ENCODE measurements at regions not wholly inside any gene's neighbourhood (a gene's known extent, or its start where the extent isn't known, plus 50 kb on each side); places are given as distances from the start of the nearest gene placed in this dataset.

GRCh38 chr14:82911930-82912329 lies 1378.3 kb upstream of the SEL1L start:
- TF ChIP-seq, protein P1, sequence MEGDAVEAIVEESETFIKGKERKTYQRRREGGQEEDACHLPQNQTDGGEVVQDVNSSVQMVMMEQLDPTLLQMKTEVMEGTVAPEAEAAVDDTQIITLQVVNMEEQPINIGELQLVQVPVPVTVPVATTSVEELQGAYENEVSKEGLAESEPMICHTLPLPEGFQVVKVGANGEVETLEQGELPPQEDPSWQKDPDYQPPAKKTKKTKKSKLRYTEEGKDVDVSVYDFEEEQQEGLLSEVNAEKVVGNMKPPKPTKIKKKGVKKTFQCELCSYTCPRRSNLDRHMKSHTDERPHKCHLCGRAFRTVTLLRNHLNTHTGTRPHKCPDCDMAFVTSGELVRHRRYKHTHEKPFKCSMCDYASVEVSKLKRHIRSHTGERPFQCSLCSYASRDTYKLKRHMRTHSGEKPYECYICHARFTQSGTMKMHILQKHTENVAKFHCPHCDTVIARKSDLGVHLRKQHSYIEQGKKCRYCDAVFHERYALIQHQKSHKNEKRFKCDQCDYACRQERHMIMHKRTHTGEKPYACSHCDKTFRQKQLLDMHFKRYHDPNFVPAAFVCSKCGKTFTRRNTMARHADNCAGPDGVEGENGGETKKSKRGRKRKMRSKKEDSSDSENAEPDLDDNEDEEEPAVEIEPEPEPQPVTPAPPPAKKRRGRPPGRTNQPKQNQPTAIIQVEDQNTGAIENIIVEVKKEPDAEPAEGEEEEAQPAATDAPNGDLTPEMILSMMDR (IDR thresholded peaks at IDR 0.05; ENCODE audit: borderline replicate concordance, control extremely low read depth, extremely low read depth, insufficient read depth, missing control alignments) = no peak
- DNase-seq (ENCODE audit: low spot score) = no peak
- in situ Hi-C loops (cut with MboI; ENCODE audit: low sequenced_read_pairs, unreplicated experiment) = no loop called here

- in situ Hi-C loops (cut with MboI; ENCODE audit: low sequenced_read_pairs, unreplicated experiment) = no loop called here
- no peak for DNase-seq (ENCODE audit: low spot score)
- TF ChIP-seq, protein P1 (IDR thresholded peaks at IDR 0.05; ENCODE audit: borderline replicate concordance, control extremely low read depth, extremely low read depth, insufficient read depth, missing control alignments) = no peak
Observed at GRCh38 chr14:82913396-82913795, 1379.7 kb upstream of the SEL1L start.

DNA sequence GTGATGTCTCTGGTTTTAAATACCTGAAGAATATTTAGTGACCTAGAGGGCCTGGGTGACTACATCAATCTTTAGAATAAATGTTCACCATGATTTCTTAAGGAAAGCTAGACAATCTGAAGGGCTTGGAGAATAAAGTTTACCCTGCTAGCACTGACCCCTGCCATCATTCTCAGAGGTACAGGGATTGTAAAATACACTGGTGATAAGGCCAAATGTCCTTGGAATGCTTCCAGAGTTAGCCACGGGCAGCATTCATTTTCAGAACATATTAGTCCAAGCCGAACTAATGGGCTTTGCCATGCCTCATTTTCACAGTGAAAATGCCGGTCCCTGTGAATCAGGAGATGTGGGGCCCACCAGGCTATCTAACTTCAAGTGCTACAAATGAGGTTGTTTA lies 1381.7 kb upstream of the SEL1L start:
- TF ChIP-seq, protein P1 (IDR thresholded peaks at IDR 0.05; ENCODE audit: borderline replicate concordance, control extremely low read depth, extremely low read depth, insufficient read depth, missing control alignments) = no peak
- in situ Hi-C loops (cut with MboI; ENCODE audit: low sequenced_read_pairs, unreplicated experiment) = no loop called here
- no peak for DNase-seq (ENCODE audit: low spot score)

GRCh38 chr14:82935691-82936090 lies 1402.0 kb upstream of the SEL1L start:
- in situ Hi-C loops (cut with MboI; ENCODE audit: low sequenced_read_pairs, unreplicated experiment) = no loop called here
- no peak for DNase-seq (ENCODE audit: low spot score)
- TF ChIP-seq, protein P1 (IDR thresholded peaks at IDR 0.05; ENCODE audit: borderline replicate concordance, control extremely low read depth, extremely low read depth, insufficient read depth, missing control alignments) = no peak

DNA sequence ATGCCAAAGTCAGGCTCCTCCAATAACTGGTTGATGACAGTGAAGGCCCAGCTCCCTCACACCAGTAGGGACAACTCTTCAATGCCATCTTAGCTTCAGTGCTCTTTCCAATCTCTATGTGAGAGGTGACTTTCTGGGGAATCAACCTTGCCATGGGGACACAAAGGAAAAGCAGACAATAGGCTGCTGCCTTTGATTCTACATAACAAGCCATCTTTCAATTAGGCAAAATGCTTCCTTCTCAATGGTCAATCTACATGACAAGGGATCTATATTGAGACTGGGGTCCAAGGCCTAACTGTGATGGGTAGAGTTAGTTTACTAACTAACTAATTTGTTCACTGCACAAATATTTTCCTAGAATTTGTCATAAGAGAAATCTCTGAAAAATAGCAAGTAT lies 1417.5 kb upstream of the SEL1L start:
- TF ChIP-seq, protein P1 (IDR thresholded peaks at IDR 0.05; ENCODE audit: borderline replicate concordance, control extremely low read depth, extremely low read depth, insufficient read depth, missing control alignments) = no peak
- no peak for DNase-seq (ENCODE audit: low spot score)
- in situ Hi-C loops (cut with MboI; ENCODE audit: low sequenced_read_pairs, unreplicated experiment) = no loop called here

- TF ChIP-seq, protein P1 (IDR thresholded peaks at IDR 0.05; ENCODE audit: borderline replicate concordance, control extremely low read depth, extremely low read depth, insufficient read depth, missing control alignments) = no peak
- DNase-seq (ENCODE audit: low spot score) = no peak
- in situ Hi-C loops (cut with MboI; ENCODE audit: low sequenced_read_pairs, unreplicated experiment) = no loop called here
Observed at GRCh38 chr14:82963756-82964155, 1430.1 kb upstream of the SEL1L start.

Measured in GM13976 (cell line).